Keratinocyte (primary cell): ENCODE measurements at regions not wholly inside any gene's neighbourhood (a gene's known extent, or its start where the extent isn't known, plus 50 kb on each side); places are given as distances from the start of the nearest gene placed in this dataset.

Experiments
- DNase-seq: peaks from one replicate; pipeline ENCODE4 v3.0.0-alpha.2; 2011; ENCODE audit warnings: low read depth, missing footprints, low spot score
- FAIRE-seq: peaks from 2 replicates; lab custom pipeline; 2011; peaks lifted over from hg19 to GRCh38; lab: Jason Lieb, UNC
- H2AFZ ChIP-seq: 2 replicates; pipeline ENCODE4 v1.6.0; 2012; ENCODE audit warnings: low read length, control low read depth, inconsistent platforms; ENCODE audit not compliant: control insufficient read depth
- H3K27ac ChIP-seq: 2 replicates; pipeline ENCODE4 v1.5.1; 2011; ENCODE audit warnings: low read length; ENCODE audit not compliant: control insufficient read depth, insufficient read depth
- H3K27me3 ChIP-seq: 3 replicates; pipeline ENCODE4 v1.6.0; 2011; ENCODE audit warnings: low read length; ENCODE audit not compliant: control insufficient read depth, insufficient read depth; ENCODE audit errors: extremely low read depth
- H3K36me3 ChIP-seq, 2 experiments: 2 replicates in 1 of 2; 3 replicates in 1 of 2; pipeline ENCODE4 v1.5.1; 2011; ENCODE audit warnings: low read length in 2 of 2, mild to moderate bottlenecking in 1 of 2; ENCODE audit not compliant: control insufficient read depth in 2 of 2, insufficient read depth in 2 of 2; ENCODE audit errors: extremely low read depth in 1 of 2
- H3K4me1 ChIP-seq: 3 replicates; pipeline ENCODE4 v1.5.1; 2011; ENCODE audit warnings: low read length; ENCODE audit not compliant: control insufficient read depth, insufficient read depth; ENCODE audit errors: extremely low read depth
- H3K4me2 ChIP-seq: 3 replicates; pipeline ENCODE4 v1.6.0; 2011; ENCODE audit warnings: low read depth, low read length; ENCODE audit not compliant: control insufficient read depth, insufficient read depth; ENCODE audit errors: extremely low read depth
- H3K4me3 ChIP-seq, 3 experiments: fragments of 200-600 bp in 1 of 3; sonication (generic) in 1 of 3; 2 replicates in 2 of 3; 3 replicates in 1 of 3; pipeline ENCODE4 v1.5.1; 2011 to 2016; ENCODE audit warnings: low read length in 3 of 3, mild to moderate bottlenecking in 3 of 3, control low read depth in 2 of 3, inconsistent platforms in 1 of 3, low read depth in 1 of 3, mixed read lengths in 1 of 3, mixed run types in 1 of 3, moderate library complexity in 1 of 3; ENCODE audit not compliant: control insufficient read depth in 2 of 3, insufficient read depth in 2 of 3; ENCODE audit errors: extremely low read depth in 1 of 3
- H3K79me2 ChIP-seq: 2 replicates; pipeline ENCODE4 v1.6.0; 2012; ENCODE audit warnings: low read length; ENCODE audit not compliant: control insufficient read depth, insufficient read depth
- H3K9ac ChIP-seq: 3 replicates; pipeline ENCODE4 v1.6.0; 2011; ENCODE audit warnings: low read length; ENCODE audit not compliant: control insufficient read depth, insufficient read depth; ENCODE audit errors: extremely low read depth
- H3K9me1 ChIP-seq: 3 replicates; pipeline ENCODE4 v1.6.0; 2011; ENCODE audit warnings: low read length; ENCODE audit not compliant: control insufficient read depth, insufficient read depth; ENCODE audit errors: extremely low read depth
- H3K9me3 ChIP-seq: 2 replicates; pipeline ENCODE4 v1.5.1; 2012; ENCODE audit warnings: low read depth, low read length; ENCODE audit not compliant: control insufficient read depth
- H4K20me1 ChIP-seq: 3 replicates; pipeline ENCODE4 v1.6.0; 2011; ENCODE audit warnings: low read length; ENCODE audit not compliant: control insufficient read depth, insufficient read depth; ENCODE audit errors: extremely low read depth
- EZH2 ChIP-seq: IDR thresholded peaks from one replicate; pipeline ENCODE4 v1.6.1; 2012; ENCODE audit warnings: inconsistent platforms, mild to moderate bottlenecking, low read length, moderate library complexity
- dilution Hi-C: fragments of 300-500 bp; cut with MboI; formaldehyde crosslinking; loops from one replicate; pipeline ENCODE4 v1.7.0; 2020; ENCODE audit warnings: low sequenced_read_pairs; ENCODE audit not compliant: extremely low pct_ligation_motif_present
- TF ChIP-seq, protein P1 (sequence below), 3 experiments: IDR thresholded peaks in 1 of 3; conservative IDR thresholded peaks in 1 of 3; optimal IDR thresholded peaks in 1 of 3; 2 replicates in 2 of 3; 3 replicates in 1 of 3; pipeline versions ENCODE3 to v1.5.1; 2011; ENCODE audit warnings: low read length in 3 of 3, mild to moderate bottlenecking in 3 of 3, moderate library complexity in 2 of 3, control low read depth in 1 of 3, inconsistent platforms in 1 of 3; ENCODE audit not compliant: insufficient read depth in 2 of 3; ENCODE audit errors: extremely low read depth in 1 of 3

DNA sequence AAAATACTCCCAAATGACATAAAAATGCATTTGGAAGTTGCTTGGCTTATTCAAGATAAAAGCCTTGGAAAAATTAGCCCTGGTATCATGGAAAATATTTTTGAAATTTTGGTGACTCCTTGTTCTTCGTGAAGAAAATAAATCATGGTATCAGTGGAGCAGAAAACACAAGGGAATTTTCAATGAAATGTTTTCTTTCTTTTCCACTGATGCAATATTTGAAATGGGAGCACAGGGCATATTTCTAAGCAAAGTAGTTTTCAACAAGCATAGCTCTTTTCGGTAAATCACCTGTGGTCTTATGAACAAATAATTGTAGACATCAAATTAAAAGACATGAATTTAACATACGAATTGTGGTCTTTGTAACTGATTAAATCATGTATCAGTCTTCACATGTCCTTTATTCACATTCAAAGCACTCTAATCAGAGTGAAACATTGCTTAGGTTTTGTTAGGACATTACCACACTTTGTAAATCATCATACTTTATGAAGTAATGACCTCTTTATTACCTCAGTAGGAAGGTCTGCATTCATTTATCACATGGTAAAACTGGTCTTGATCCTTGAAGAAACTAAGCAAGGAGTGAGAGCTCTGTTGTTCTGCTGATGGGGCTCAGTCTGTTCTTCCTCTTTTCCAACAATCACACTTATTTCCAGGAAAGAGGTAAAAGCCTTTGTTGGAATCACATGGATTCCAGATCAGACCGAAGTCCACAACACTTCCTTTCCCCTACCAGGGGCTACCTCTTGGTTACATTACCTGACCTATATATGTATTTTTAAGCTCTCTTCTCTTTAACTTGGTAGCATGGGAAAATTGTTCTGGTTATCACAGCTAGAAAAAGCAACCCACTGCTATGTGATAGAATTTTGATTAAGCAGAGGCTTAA lies 413.5 kb upstream of the THBS1 start:
- Histone ChIP-seq H2AFZ (no peak overlapping the region), H3K27ac (no peak overlapping the region), H3K4me3 (no peak overlapping the region), H3K79me2 (no peaks in the 10 kb centered on the region), H3K36me3 (no peaks in the 10 kb centered on the region), H4K20me1 (no peaks in the 10 kb centered on the region), H3K9me3 (no peaks in the 10 kb centered on the region), H3K4me1 (peaks cover 11% of the 10 kb centered on the region), H3K9ac (no peak overlapping the region), H3K9me1 (no peaks in the 10 kb centered on the region), H3K27me3 (no peaks in the 10 kb centered on the region), H3K4me2 (no peak overlapping the region)
- TF ChIP-seq, protein P1, sequence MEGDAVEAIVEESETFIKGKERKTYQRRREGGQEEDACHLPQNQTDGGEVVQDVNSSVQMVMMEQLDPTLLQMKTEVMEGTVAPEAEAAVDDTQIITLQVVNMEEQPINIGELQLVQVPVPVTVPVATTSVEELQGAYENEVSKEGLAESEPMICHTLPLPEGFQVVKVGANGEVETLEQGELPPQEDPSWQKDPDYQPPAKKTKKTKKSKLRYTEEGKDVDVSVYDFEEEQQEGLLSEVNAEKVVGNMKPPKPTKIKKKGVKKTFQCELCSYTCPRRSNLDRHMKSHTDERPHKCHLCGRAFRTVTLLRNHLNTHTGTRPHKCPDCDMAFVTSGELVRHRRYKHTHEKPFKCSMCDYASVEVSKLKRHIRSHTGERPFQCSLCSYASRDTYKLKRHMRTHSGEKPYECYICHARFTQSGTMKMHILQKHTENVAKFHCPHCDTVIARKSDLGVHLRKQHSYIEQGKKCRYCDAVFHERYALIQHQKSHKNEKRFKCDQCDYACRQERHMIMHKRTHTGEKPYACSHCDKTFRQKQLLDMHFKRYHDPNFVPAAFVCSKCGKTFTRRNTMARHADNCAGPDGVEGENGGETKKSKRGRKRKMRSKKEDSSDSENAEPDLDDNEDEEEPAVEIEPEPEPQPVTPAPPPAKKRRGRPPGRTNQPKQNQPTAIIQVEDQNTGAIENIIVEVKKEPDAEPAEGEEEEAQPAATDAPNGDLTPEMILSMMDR (optimal IDR thresholded peaks at IDR 0.05 in 1 of 3, IDR thresholded peaks at IDR 0.05 in 1 of 3, conservative IDR thresholded peaks at IDR 0.05 in 1 of 3; ENCODE audit: extremely low read depth in 1 of 3, insufficient read depth in 2 of 3, low read length in 3 of 3): no peak
- TF ChIP-seq EZH2: no peak
- DNase-seq: no peak
- dilution Hi-C loops: no loop called here
- no peak for FAIRE-seq

DNA sequence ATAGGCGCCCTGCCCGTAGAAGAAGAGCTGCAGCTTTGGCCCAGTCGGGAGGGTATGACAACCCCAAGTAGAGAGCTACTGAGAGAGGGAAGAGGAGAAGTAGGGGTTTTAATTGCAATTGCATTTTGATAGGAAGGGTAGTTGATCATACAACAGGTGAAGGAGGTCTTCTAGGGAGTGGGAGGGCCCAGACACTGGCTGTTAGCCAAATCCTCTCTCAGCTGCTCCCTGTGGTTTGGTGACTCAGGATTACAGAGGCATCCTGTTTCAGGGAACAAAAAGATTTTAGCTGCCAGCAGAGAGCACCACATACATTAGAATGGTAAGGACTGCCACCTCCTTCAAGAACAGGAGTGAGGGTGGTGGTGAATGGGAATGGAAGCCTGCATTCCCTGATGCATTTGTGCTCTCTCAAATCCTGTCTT lies 408.9 kb upstream of the THBS1 start:
- H3K36me3 ChIP-seq: no peaks in the 10 kb centered on the region
- DNase-seq (peak; percentile 73), FAIRE-seq (peak; percentile 93)
- no peaks in the 10 kb centered on the region for H3K27me3 ChIP-seq
- H3K4me2 ChIP-seq: peak overlapping the region; percentile 2
- no peaks in the 10 kb centered on the region for H4K20me1 ChIP-seq
- no peak overlapping the region for H3K4me3 ChIP-seq
- peaks cover 27% of the 10 kb centered on the region for H3K4me1 ChIP-seq
- H3K27ac ChIP-seq: peak overlapping the region; percentile 74
- H3K79me2 ChIP-seq: no peaks in the 10 kb centered on the region
- H3K9ac ChIP-seq: peak overlapping the region; percentile 38
- H3K9me1 ChIP-seq: no peaks in the 10 kb centered on the region
- H3K9me3 ChIP-seq: no peaks in the 10 kb centered on the region
- dilution Hi-C loops: no loop called here
- H2AFZ ChIP-seq: peak overlapping the region; percentile 32
- no peak for TF ChIP-seq EZH2
- TF ChIP-seq, protein P1 (optimal IDR thresholded peaks at IDR 0.05 in 1 of 3, IDR thresholded peaks at IDR 0.05 in 1 of 3, conservative IDR thresholded peaks at IDR 0.05 in 1 of 3; ENCODE audit: extremely low read depth in 1 of 3, insufficient read depth in 2 of 3, low read length in 3 of 3): peak; percentile 48 to 79 (median 74)
